GM18511 (cell line): ENCODE measurements at regions not wholly inside any gene's neighbourhood (a gene's known extent, or its start where the extent isn't known, plus 50 kb on each side); places are given as distances from the start of the nearest gene placed in this dataset.

Experiments
- ATAC-seq: cut with Tn5 transposase; IDR thresholded peaks from one replicate; pipeline ENCODE4 v1.9.1; 2021; ENCODE audit warnings: mild to moderate bottlenecking, moderate library complexity; ENCODE audit not compliant: unreplicated experiment

DNA sequence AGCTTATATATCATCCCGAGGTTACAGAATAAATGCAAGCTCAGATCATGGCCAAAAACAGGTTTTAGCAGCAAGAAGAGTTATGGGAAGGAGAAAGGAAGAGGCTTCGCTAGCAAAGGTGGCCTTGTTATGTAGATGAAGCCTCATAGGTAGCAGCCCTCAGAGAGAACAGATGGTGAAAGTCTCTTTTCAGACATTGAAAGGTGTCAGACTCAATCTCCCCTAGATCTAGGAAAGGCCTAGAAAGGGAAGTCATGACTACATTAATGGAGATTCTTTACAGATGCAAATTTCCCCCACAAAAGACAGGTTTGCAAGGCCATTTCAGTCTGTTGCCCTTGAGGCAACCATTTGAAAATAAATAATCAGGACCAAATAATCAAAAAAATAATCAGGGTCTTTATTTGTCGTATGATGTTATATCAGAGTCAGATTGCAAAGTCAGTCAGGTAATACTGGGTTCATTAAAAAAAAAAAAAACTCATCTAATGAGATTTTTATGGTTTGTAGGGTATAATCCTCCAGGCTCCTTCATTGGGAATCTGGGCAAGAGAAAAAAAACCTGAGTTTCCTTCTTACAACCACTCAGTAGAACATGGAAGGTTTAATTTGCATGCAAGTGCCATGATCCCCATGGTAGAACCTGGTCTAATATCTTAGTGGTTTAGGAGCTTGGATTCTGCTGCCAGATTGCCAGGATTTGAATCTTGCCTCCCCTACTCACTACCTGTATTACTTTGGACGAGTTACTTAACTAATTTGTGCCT lies 50.8 kb upstream of the HTR2A start:
- ATAC-seq = no peak
